ENCODE measurements at regions not wholly inside any gene's neighbourhood (a gene's known extent, or its start where the extent isn't known, plus 50 kb on each side); places are given as distances from the start of the nearest gene placed in this dataset.

DNA sequence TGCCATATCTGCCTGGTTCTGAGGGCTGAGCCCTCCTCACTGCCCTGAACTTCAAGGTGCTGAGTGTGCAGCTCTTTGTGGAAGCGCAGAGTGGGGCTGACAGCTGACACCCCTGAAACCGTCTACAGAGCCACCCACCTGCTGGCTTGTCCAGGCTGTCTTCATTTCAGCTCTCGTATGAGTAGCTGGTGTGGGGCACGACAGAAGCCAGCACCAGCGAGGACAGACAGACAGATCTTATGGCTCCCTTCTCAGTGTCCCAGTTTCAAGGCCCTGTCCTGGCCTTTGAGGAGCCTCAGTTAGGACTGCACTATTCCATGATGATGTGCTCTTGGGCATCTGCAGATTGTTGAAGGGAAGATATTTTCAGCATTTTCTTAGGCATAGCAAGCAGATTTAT is 287.1 kb downstream of the SLC4A3 start:
- TF ChIP-seq, protein P1, sequence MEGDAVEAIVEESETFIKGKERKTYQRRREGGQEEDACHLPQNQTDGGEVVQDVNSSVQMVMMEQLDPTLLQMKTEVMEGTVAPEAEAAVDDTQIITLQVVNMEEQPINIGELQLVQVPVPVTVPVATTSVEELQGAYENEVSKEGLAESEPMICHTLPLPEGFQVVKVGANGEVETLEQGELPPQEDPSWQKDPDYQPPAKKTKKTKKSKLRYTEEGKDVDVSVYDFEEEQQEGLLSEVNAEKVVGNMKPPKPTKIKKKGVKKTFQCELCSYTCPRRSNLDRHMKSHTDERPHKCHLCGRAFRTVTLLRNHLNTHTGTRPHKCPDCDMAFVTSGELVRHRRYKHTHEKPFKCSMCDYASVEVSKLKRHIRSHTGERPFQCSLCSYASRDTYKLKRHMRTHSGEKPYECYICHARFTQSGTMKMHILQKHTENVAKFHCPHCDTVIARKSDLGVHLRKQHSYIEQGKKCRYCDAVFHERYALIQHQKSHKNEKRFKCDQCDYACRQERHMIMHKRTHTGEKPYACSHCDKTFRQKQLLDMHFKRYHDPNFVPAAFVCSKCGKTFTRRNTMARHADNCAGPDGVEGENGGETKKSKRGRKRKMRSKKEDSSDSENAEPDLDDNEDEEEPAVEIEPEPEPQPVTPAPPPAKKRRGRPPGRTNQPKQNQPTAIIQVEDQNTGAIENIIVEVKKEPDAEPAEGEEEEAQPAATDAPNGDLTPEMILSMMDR (IDR thresholded peaks at IDR 0.05; ENCODE audit: low read depth, low read length, poor library complexity, severe bottlenecking): no peak
- no peak for TF ChIP-seq EZH2phosphoT487 (IDR thresholded peaks at IDR 0.05; ENCODE audit: borderline replicate concordance, low read length)
